Dendritic cell treated with granulocyte-macrophage colony-stimulating factor and Interleukin-4, amounts not matched to agents 40 ng/mL and 50 ng/mL, for 4 days (primary cell): ENCODE measurements at regions not wholly inside any gene's neighbourhood (a gene's known extent, or its start where the extent isn't known, plus 50 kb on each side); places are given as distances from the start of the nearest gene placed in this dataset.

ENCODE experiments used
- H3K27ac Mint-ChIP-seq: one replicate; pipeline ENCODE4 v1.8.0; 2022; ENCODE audit warnings: mild to moderate bottlenecking, mixed read lengths
- H3K27me3 Mint-ChIP-seq: one replicate; pipeline ENCODE4 v1.8.0; 2022; ENCODE audit warnings: mild to moderate bottlenecking, mixed read lengths
- H3K36me3 Mint-ChIP-seq: one replicate; pipeline ENCODE4 v1.8.0; 2022; ENCODE audit warnings: low read depth, mixed read lengths
- H3K4me1 Mint-ChIP-seq: one replicate; pipeline ENCODE4 v1.8.0; 2022; ENCODE audit warnings: low read depth, mixed read lengths
- H3K4me3 Mint-ChIP-seq: one replicate; pipeline ENCODE4 v1.8.0; 2022; ENCODE audit warnings: mild to moderate bottlenecking, moderate library complexity, mixed read lengths
- H3K9me3 Mint-ChIP-seq: one replicate; pipeline ENCODE4 v1.8.0; 2022; ENCODE audit warnings: mixed read lengths
- intact Hi-C: fragments of 100-400 bp; cut with micrococcal nuclease; formaldehyde crosslinking; loops from one replicate; pipeline ENCODE4 v1.15.0; 2022

DNA sequence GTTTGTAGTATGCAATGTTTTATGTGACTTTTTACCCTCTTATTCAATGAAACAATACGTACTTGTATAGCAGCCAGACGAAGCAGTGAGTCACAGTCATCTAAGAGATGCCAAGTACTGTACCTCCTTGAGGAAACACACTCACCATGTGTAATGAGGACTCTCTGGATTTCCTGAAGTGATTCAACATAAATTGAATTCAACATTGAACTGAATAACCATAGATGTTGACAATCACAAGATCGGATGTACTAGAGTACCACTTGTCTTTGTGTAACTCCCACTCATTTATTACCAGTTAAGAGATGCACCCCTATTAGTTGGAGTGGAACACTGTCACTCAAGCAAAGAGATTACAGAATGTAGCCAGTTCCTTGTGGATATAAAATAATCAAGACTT is 175.2 kb upstream of the HMGA2 start:
- Mint-ChIP-seq H3K4me1 (peaks cover 9% of the 10 kb centered on the region), H3K9me3 (no peaks in the 10 kb centered on the region), H3K27me3 (peaks cover 5% of the 10 kb centered on the region), H3K36me3 (no peaks in the 10 kb centered on the region), H3K4me3 (no peak overlapping the region), H3K27ac (no peak overlapping the region)
- intact Hi-C loops, result no loop called here

DNA sequence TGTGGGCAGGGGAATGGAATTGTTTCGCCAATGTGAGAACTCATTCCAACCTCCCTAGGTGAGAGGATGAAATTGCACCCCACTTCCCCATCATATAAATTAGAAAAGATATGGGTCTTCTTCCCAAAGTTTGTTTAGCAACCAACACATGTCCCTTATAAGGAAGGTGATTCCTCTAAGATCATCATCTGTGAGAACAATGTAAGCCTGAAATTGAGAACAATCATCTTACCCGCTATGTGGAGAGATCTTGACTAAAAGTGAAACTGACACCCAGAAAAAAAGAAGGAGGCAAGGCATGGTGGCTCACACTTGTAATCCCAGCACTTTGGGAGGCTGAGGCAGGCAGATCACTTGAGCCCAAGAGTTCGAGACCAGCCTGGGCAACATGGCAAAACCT is 173.2 kb upstream of the HMGA2 start:
- Mint-ChIP-seq H3K4me3 (no peak overlapping the region), H3K9me3 (no peaks in the 10 kb centered on the region), H3K27ac (no peak overlapping the region), H3K27me3 (peaks cover 3% of the 10 kb centered on the region), H3K36me3 (no peaks in the 10 kb centered on the region), H3K4me1 (peaks cover 10% of the 10 kb centered on the region)
- intact Hi-C loops, result no loop called here

DNA sequence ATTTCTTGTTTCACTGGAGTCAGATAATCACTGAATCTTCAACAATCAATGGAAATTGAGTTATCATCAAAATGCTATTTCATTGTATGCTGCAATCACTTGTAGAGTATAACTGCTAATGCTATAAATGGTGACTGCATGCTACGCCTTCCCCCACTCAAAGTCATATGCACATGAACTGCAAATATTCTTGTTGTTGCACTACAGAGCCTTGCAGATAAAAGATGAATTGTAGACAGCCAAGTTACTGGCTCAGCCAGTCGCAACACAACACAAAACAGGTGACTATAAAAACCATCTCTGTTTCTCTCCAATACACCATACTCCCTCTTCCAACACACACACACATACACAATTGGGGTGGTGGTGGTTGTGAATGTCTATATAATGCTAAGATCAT is 171.0 kb upstream of the HMGA2 start:
- no peaks in the 10 kb centered on the region for H3K36me3 Mint-ChIP-seq

DNA sequence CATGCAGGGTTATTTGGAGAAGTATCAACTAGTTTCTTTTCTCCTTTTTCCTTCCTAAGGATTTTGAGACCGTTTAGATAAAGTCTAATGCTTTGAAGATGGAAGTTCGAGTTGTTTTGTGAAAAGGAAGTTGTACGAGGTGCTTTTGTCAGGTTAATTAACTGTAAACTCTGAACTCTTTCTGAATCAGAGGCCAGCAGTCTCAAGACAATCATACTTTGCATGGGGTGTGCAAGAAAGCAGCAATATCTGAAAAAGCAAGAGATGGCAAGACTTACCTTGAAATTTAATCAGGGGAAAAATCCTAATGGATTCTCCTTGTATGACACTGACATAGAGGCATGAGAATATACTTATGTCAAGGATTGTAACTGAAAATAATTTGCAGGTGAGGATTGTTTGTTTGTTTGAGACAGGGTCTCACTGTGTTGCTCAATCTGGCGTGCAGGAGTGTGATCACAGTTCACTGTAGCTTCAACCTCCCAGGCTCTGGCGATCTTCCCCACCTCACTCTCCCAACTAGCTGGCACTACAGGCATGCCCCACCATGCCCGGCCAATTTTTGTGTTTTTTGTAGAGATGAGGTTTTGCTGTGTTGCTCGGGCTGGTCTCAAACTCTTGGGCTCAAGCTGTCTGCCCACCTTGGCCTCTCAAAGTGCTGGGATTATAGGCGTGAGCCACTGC is 170.2 kb upstream of the HMGA2 start:
- Mint-ChIP-seq H3K27me3 (no peaks in the 10 kb centered on the region), H3K36me3 (no peaks in the 10 kb centered on the region), H3K4me3 (no peak overlapping the region), H3K9me3 (no peaks in the 10 kb centered on the region), H3K4me1 (peaks cover 10% of the 10 kb centered on the region), H3K27ac (no peak overlapping the region)
- intact Hi-C loops, result no loop called here

More for the DNA sequence above, 171.0 kb upstream of the HMGA2 start:
- Mint-ChIP-seq H3K27ac (no peak overlapping the region), H3K4me3 (no peak overlapping the region), H3K4me1 (peaks cover 10% of the 10 kb centered on the region), H3K9me3 (no peaks in the 10 kb centered on the region), H3K27me3 (no peaks in the 10 kb centered on the region)
- intact Hi-C loops, result no loop called here

DNA sequence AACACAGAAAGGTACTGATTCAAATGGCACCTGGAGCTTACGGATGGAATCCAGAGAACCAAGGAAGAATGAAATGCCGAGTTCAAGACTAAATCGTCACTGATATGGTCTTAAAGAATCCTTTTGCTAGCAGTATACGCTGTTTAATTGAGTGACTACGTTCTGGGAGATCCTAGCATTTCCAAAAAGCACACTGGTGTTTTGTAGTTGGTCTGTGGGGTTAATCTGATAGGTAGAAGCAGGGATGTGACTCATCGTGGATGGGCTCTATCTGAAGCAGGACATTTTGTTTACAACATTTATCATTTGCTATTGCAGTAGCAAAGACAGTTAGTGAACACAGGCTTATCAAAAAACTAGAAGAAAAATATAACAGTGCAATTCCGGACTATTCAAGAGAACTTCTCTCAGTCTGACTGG is 169.2 kb upstream of the HMGA2 start:
- Mint-ChIP-seq H3K4me1 (peaks cover 10% of the 10 kb centered on the region), H3K4me3 (no peak overlapping the region), H3K9me3 (no peaks in the 10 kb centered on the region), H3K36me3 (no peaks in the 10 kb centered on the region), H3K27ac (no peak overlapping the region), H3K27me3 (peaks cover 1% of the 10 kb centered on the region)
- intact Hi-C loops, result no loop called here

DNA sequence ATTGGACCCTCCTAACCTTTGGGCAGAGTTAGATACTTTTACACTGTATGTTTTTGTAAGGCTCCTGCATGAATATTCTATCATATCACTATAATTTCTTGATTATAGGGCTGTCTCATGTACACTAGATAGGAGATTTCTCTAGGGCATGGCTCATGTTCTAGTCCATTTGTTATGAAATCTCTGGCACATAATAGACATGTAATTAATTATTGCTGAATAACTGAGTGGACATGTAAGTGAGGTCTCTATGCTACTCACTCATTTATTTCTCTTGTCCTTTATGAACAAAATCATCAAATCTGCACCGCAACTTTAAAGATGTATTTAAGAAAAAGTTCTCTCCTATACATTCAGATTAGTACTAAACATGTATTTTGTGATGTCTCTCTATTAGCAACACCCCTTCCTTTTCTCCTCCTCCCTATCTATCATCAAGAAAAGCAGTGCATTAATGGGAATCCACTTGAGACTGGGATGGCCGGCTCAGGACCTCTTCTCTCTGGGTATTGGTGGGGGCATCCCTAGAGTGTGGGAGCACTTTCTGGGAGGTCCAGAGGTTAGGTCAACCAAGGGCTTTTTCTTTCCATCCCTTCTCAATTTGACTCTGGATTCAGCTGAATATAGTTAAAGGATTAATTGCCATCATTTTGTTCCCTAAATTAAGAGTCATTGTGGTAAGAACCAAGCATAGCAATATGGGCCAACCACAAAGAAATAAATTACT is 168.0 kb upstream of the HMGA2 start:
- H3K27ac Mint-ChIP-seq, result no peak overlapping the region
- no peaks in the 10 kb centered on the region for H3K36me3 Mint-ChIP-seq
- no peak overlapping the region for H3K4me3 Mint-ChIP-seq
- H3K9me3 Mint-ChIP-seq, result no peaks in the 10 kb centered on the region
- intact Hi-C loops, result no loop called here
- H3K27me3 Mint-ChIP-seq, result peaks cover 1% of the 10 kb centered on the region
- H3K4me1 Mint-ChIP-seq, result peaks cover 10% of the 10 kb centered on the region

DNA sequence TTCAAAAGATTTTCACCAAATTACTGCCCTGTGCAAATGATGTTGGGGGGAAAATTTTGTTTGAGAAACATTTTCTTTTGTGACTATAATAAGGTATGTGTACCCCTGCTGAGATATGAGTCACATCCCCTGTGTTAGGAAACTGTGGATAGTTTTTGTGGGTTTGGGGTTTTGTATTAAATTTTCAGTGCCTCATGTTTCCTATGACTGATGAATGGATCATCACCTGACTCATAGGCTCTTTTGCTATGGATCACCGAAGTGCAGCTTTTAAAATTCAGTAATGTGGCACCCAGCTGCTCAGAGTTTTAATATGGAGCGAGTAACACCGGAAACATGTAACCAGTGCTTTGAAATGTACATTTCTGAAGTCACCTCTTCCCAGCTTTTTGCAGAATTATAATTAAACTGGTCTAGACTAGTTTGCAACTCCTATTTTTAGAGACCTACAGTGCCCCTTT is 167.4 kb upstream of the HMGA2 start:
- Mint-ChIP-seq H3K36me3 (no peaks in the 10 kb centered on the region), H3K4me1 (peaks cover 10% of the 10 kb centered on the region), H3K4me3 (no peak overlapping the region), H3K27ac (no peak overlapping the region), H3K27me3 (peaks cover 1% of the 10 kb centered on the region), H3K9me3 (no peaks in the 10 kb centered on the region)
- intact Hi-C loops, result no loop called here

DNA sequence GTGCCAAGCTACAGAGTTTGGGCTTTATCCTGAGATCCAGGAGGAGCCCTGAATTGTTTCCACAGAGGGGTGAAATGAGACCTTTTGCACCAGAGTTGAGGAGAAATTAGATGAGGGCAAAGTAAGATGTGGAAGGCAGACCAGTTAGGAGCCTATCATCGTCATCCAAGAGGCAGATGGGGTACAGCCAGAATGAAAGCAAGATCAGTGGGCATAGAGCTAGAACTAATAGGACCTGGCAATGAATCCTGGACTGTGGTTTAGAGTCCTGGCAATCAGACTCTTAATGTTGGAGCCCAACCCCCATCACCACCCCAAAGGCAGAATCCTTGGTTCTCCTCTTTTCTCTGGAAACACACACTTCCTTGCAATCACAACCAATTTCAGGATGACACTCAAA is 166.6 kb upstream of the HMGA2 start:
- H3K4me3 Mint-ChIP-seq, result no peak overlapping the region
- no peak overlapping the region for H3K27ac Mint-ChIP-seq
- peaks cover 1% of the 10 kb centered on the region for H3K27me3 Mint-ChIP-seq
- no peaks in the 10 kb centered on the region for H3K36me3 Mint-ChIP-seq
- intact Hi-C loops, result no loop called here
- peaks cover 10% of the 10 kb centered on the region for H3K4me1 Mint-ChIP-seq
- no peaks in the 10 kb centered on the region for H3K9me3 Mint-ChIP-seq

DNA sequence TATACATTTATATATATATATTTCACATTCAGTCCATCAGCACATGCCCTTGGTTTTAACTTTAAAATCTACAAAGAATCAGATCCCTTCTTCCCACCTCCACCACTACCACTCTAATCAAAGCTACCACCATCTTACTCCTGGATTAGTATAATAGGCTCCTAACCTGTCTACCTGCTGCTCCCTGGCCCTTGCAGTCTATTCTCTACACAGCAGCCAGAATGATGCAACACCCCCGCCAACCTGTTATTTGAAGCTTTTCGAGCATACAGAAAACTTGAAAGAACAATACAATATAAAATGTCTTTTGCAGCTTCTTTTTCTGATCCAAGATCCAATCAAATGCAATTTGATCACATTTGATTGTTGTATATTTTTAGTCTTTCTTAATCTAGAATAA is 165.9 kb upstream of the HMGA2 start:
- no peaks in the 10 kb centered on the region for H3K36me3 Mint-ChIP-seq
- H3K9me3 Mint-ChIP-seq, result no peaks in the 10 kb centered on the region
- H3K27ac Mint-ChIP-seq, result no peak overlapping the region
- intact Hi-C loops, result no loop called here
- no peak overlapping the region for H3K4me3 Mint-ChIP-seq
- H3K27me3 Mint-ChIP-seq, result peaks cover 1% of the 10 kb centered on the region
- peaks cover 8% of the 10 kb centered on the region for H3K4me1 Mint-ChIP-seq

DNA sequence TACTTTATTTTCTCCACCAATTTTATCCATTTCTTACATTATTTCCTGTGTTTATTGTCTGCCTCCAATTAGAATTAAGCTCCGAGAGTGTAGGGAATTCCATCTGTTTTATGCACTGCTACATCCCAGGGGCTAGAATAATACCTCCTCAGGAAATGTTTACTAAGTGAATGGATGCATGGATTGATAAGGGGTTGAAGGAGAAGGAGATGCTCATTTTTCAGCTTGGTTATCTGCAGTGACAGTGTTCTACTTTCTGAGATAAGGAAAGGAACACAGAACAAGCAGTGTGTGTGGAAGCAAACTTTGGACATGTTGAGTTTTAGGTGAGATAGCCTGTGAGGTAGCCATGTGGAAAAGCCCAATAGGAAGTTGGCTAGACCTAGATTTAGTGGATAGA is 164.6 kb upstream of the HMGA2 start:
- Mint-ChIP-seq H3K27ac (no peak overlapping the region), H3K36me3 (no peaks in the 10 kb centered on the region), H3K9me3 (no peaks in the 10 kb centered on the region), H3K27me3 (peaks cover 1% of the 10 kb centered on the region), H3K4me3 (no peak overlapping the region), H3K4me1 (no peaks in the 10 kb centered on the region)
- intact Hi-C loops, result no loop called here

DNA sequence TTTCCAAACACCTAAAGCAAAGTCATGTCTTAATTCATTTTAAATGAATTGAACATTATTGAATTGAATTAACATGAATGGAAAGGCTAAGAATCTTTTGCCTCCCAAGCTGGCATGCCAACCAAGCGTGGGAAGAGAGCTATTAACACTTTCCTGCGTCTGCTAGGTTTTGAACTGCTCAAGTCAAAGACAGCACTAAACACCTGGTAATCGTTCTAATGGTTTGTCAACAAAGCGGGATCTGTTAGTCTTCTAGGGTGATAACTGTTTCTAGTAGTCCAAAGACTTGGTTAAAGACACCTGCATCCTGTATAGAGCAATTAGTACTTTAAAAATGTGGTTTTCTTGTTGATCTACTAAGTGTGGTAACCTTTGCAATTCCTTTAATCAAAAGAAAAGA is 164.2 kb upstream of the HMGA2 start:
- Mint-ChIP-seq H3K4me1 (no peaks in the 10 kb centered on the region), H3K27me3 (peaks cover 1% of the 10 kb centered on the region), H3K27ac (no peak overlapping the region), H3K4me3 (no peak overlapping the region), H3K36me3 (no peaks in the 10 kb centered on the region), H3K9me3 (no peaks in the 10 kb centered on the region)
- intact Hi-C loops, result no loop called here

DNA sequence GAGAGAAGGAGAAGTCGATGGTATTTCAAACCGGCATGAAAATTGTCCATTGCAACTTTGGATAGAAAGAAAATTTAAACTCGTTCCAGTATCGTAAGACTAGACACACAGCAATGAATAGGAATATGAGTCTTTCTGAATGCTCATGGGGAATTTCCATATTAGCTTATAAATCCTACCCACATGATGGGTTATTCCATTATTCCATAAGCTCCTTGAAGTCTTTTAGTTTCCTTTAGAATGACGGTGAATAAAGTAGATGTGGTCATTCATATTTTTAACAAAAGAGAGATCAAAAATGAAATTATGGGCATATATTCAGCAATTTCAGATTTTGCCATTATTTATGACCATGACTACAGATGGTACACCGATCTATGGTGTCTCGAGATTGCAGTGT is 163.4 kb upstream of the HMGA2 start:
- Mint-ChIP-seq H3K27ac (no peak overlapping the region), H3K36me3 (no peaks in the 10 kb centered on the region), H3K4me1 (no peaks in the 10 kb centered on the region), H3K27me3 (peaks cover 1% of the 10 kb centered on the region), H3K9me3 (no peaks in the 10 kb centered on the region), H3K4me3 (no peak overlapping the region)
- intact Hi-C loops, result no loop called here

DNA sequence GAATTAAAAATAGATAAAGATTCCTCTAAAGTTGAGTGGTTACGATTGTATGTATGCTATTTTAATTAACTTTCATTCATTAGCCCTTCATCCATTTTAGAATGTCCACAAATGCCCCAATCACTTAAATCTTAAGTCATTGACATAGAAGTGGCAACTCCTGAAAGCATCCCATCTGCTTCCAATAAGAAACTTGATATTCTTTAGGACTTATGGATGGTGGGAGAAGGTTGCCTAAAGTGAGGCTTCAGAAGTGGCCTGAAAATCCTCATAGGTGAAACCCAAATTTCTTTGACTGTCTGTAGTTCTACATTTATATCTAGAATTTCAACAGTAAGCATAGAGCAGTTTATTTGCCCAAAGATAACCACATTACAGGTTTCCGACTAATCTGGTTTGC is 161.7 kb upstream of the HMGA2 start:
- H3K4me1 Mint-ChIP-seq, result no peaks in the 10 kb centered on the region
- H3K27me3 Mint-ChIP-seq, result peaks cover 1% of the 10 kb centered on the region
- no peak overlapping the region for H3K4me3 Mint-ChIP-seq
- H3K36me3 Mint-ChIP-seq, result no peaks in the 10 kb centered on the region
- intact Hi-C loops, result no loop called here
- H3K27ac Mint-ChIP-seq, result no peak overlapping the region
- no peaks in the 10 kb centered on the region for H3K9me3 Mint-ChIP-seq

DNA sequence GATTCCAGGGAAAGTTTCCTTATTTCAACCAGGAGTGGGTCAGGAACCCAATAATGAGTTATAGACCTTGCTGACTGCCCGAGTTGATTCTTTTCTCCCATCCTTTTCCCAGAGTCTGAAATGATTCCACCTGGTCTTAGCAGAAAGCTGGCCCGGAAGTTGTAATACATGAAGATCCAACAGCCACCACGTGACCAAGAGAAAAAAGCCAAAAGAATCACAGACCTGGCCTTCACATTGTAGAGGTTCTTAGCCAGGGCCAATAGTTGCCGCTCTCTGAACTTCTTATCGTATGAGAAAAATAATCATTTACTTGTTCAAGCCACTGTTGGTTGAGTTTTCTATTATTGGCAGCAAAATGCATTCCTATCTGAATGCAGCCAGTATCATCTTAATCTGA is 161.2 kb upstream of the HMGA2 start:
- H3K27me3 Mint-ChIP-seq, result peaks cover 1% of the 10 kb centered on the region
- H3K9me3 Mint-ChIP-seq, result no peaks in the 10 kb centered on the region
- H3K27ac Mint-ChIP-seq, result no peak overlapping the region
- no peak overlapping the region for H3K4me3 Mint-ChIP-seq
- H3K36me3 Mint-ChIP-seq, result no peaks in the 10 kb centered on the region
- H3K4me1 Mint-ChIP-seq, result no peaks in the 10 kb centered on the region
- intact Hi-C loops, result no loop called here

DNA sequence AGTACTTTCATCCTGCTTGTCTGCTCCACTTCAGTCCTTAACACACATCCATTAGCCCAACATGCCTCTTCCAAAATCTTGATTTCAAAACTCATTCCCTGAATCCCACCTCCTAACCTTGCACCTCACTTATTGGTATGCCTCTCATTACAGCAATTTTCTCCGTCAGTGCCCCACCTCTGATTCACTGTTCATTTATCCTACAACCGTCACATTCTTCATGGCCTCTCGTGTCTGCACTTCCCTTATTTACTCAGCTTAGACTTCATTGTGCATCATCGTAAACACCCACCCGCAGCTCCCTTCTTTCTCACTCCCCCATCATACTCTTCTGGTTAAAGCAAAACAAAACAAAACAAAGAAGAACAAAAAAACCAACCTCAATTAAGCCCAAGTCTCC is 160.6 kb upstream of the HMGA2 start:
- Mint-ChIP-seq H3K9me3 (no peaks in the 10 kb centered on the region), H3K4me1 (no peaks in the 10 kb centered on the region), H3K4me3 (no peak overlapping the region), H3K27me3 (peaks cover 1% of the 10 kb centered on the region), H3K36me3 (no peaks in the 10 kb centered on the region), H3K27ac (no peak overlapping the region)
- intact Hi-C loops, result no loop called here
